ENCODE measurements at regions not wholly inside any gene's neighbourhood (a gene's known extent, or its start where the extent isn't known, plus 50 kb on each side); places are given as distances from the start of the nearest gene placed in this dataset.
"Not testable (repeated sequence)": the region's sequence is repeated elsewhere in the genome, so short reads cannot be mapped to it uniquely, and the experiment has no call there.

DNA sequence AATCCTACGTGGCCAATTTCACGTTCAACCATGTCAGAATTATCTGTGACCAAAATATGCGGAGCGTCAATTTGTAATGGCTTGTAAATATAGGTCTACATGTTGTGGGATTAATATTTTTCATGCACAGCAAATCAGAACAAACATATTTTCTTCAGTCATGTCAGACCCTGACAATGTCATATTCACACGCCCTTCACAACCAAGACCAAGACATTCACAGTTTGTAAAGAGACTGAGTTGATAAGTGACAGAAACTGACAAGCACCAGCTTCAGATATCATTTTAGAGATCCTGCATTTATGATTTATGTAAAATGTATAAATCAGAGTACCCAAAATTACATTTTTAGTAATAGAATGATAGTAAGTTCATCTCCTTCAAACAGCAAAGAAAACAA, 57.3 kb upstream of the NOVA1 start:
- H3K9me3 ChIP-seq (ENCODE audit: low read depth, low read length) = no peaks in the 10 kb centered on the region
- H3K36me3 ChIP-seq (ENCODE audit: insufficient read depth, low read length) = no peaks in the 10 kb centered on the region
- TF ChIP-seq POLR2AphosphoS5 (IDR thresholded peaks at IDR 0.05; ENCODE audit: borderline replicate concordance, low read depth, low read length) (no peak), FOXP2 (optimal IDR thresholded peaks at IDR 0.05; ENCODE audit: control extremely low read depth, extremely low read length, insufficient read depth) (no peak), EZH2 (IDR thresholded peaks at IDR 0.05) (no peak)
- H3K4me3 ChIP-seq = no peak overlapping the region
- DNase-seq (ENCODE audit: low read depth, low spot score) = no peak
- H3K27ac ChIP-seq = no peak overlapping the region
- H3K9ac ChIP-seq (ENCODE audit: insufficient read length) = no peak overlapping the region

DNA sequence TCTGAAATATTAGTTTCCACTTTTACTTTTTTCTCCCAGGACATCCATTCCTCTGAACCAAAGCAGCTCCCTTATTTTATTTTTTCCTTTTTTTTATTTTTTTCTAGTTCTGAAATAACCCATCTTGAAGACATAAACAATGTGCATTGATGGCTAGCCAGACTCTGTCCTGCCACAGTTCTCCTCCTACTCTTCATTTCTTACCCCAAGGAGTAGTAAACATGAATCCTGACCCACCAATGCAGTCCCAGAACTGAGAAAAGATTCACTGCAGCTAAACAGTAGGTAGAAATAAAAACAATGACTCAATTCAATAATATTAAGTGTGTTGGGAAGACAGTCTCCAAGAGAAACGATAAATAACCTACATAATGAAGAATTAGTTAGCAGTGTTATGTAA, 65.7 kb upstream of the NOVA1 start:
- Histone ChIP-seq H3K9ac (ENCODE audit: insufficient read length) (no peak overlapping the region), H3K27ac (no peak overlapping the region), H3K36me3 (ENCODE audit: insufficient read depth, low read length) (no peaks in the 10 kb centered on the region), H3K4me3 (no peak overlapping the region), H3K9me3 (ENCODE audit: low read depth, low read length) (no peaks in the 10 kb centered on the region)
- TF ChIP-seq EZH2 (IDR thresholded peaks at IDR 0.05) (no peak), FOXP2 (optimal IDR thresholded peaks at IDR 0.05; ENCODE audit: control extremely low read depth, extremely low read length, insufficient read depth) (no peak), POLR2AphosphoS5 (IDR thresholded peaks at IDR 0.05; ENCODE audit: borderline replicate concordance, low read depth, low read length) (no peak)
- DNase-seq (ENCODE audit: low read depth, low spot score) = no peak

GRCh38 chr14:26678732-26679420, 81.0 kb upstream of the NOVA1 start:
- not testable (repeated sequence) for H3K9ac ChIP-seq (ENCODE audit: insufficient read length); H3K4me3 ChIP-seq; H3K27ac ChIP-seq; DNase-seq (ENCODE audit: low read depth, low spot score); H3K9me3 ChIP-seq (ENCODE audit: low read depth, low read length); H3K36me3 ChIP-seq (ENCODE audit: insufficient read depth, low read length)

- Histone ChIP-seq H3K27ac (no peak overlapping the region), H3K9me3 (ENCODE audit: low read depth, low read length) (no peaks in the 10 kb centered on the region)
Measured at GRCh38 chr14:26685401-26685800, 87.6 kb upstream of the NOVA1 start.

GRCh38 chr14:26687301-26687837, 89.5 kb upstream of the NOVA1 start:
- TF ChIP-seq EZH2 (IDR thresholded peaks at IDR 0.05) = no peak
- TF ChIP-seq FOXP2 (optimal IDR thresholded peaks at IDR 0.05; ENCODE audit: control extremely low read depth, extremely low read length, insufficient read depth) = no peak
- TF ChIP-seq POLR2AphosphoS5 (IDR thresholded peaks at IDR 0.05; ENCODE audit: borderline replicate concordance, low read depth, low read length) = no peak
- H3K4me3 ChIP-seq = no peak overlapping the region
- H3K27ac ChIP-seq = no peak overlapping the region
- no peaks in the 10 kb centered on the region for H3K9me3 ChIP-seq (ENCODE audit: low read depth, low read length)
- no peak for DNase-seq (ENCODE audit: low read depth, low spot score)
- H3K9ac ChIP-seq (ENCODE audit: insufficient read length) = no peak overlapping the region
- no peaks in the 10 kb centered on the region for H3K36me3 ChIP-seq (ENCODE audit: insufficient read depth, low read length)

More at GRCh38 chr14:26685401-26685800, 87.6 kb upstream of the NOVA1 start:
- DNase-seq (ENCODE audit: low read depth, low spot score) = no peak
- H3K9ac ChIP-seq (ENCODE audit: insufficient read length) = no peak overlapping the region
- TF ChIP-seq EZH2 (IDR thresholded peaks at IDR 0.05) (no peak), POLR2AphosphoS5 (IDR thresholded peaks at IDR 0.05; ENCODE audit: borderline replicate concordance, low read depth, low read length) (no peak), FOXP2 (optimal IDR thresholded peaks at IDR 0.05; ENCODE audit: control extremely low read depth, extremely low read length, insufficient read depth) (no peak)
- H3K4me3 ChIP-seq = no peak overlapping the region
- H3K36me3 ChIP-seq (ENCODE audit: insufficient read depth, low read length) = no peaks in the 10 kb centered on the region

DNA sequence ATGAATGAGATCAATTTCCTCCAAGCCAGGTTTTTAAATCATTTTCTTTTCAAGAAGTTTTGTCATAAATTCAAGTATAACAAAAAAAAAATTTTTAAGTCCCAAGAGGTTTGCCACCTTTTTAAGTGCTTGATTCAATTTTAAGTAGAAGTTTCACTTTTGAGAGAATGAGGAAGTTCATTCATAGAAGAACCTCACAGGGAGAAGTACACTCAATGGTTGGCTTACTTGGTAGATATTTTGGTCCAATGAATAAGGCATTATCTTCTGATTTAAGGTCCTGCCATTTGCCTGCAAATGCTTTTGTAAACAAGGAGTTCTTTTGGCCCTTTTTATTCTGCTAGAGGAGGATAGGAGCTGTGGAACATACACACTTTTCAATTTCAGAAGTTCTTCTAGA, 96.7 kb upstream of the NOVA1 start:
- TF ChIP-seq EZH2 (IDR thresholded peaks at IDR 0.05) = no peak
- TF ChIP-seq FOXP2 (optimal IDR thresholded peaks at IDR 0.05; ENCODE audit: control extremely low read depth, extremely low read length, insufficient read depth) = no peak
- no peak for TF ChIP-seq POLR2AphosphoS5 (IDR thresholded peaks at IDR 0.05; ENCODE audit: borderline replicate concordance, low read depth, low read length)
- Histone ChIP-seq H3K36me3 (ENCODE audit: insufficient read depth, low read length) (no peaks in the 10 kb centered on the region), H3K9ac (ENCODE audit: insufficient read length) (no peak overlapping the region), H3K9me3 (ENCODE audit: low read depth, low read length) (no peaks in the 10 kb centered on the region), H3K4me3 (no peak overlapping the region), H3K27ac (no peak overlapping the region)
- no peak for DNase-seq (ENCODE audit: low read depth, low spot score)

GRCh38 chr14:26702721-26703230, 104.9 kb upstream of the NOVA1 start:
- DNase-seq (ENCODE audit: low read depth, low spot score) = no peak
- TF ChIP-seq EZH2 (IDR thresholded peaks at IDR 0.05) = no peak
- no peak for TF ChIP-seq POLR2AphosphoS5 (IDR thresholded peaks at IDR 0.05; ENCODE audit: borderline replicate concordance, low read depth, low read length)
- no peak for TF ChIP-seq FOXP2 (optimal IDR thresholded peaks at IDR 0.05; ENCODE audit: control extremely low read depth, extremely low read length, insufficient read depth)
- no peaks in the 10 kb centered on the region for H3K9me3 ChIP-seq (ENCODE audit: low read depth, low read length)
- H3K9ac ChIP-seq (ENCODE audit: insufficient read length) = no peak overlapping the region
- H3K36me3 ChIP-seq (ENCODE audit: insufficient read depth, low read length) = no peaks in the 10 kb centered on the region
- no peak overlapping the region for H3K4me3 ChIP-seq
- no peak overlapping the region for H3K27ac ChIP-seq

- no peaks in the 10 kb centered on the region for H3K9me3 ChIP-seq (ENCODE audit: low read depth, low read length)
- DNase-seq (ENCODE audit: low read depth, low spot score) = no peak
- no peaks in the 10 kb centered on the region for H3K36me3 ChIP-seq (ENCODE audit: insufficient read depth, low read length)
- no peak overlapping the region for H3K9ac ChIP-seq (ENCODE audit: insufficient read length)
- no peak overlapping the region for H3K27ac ChIP-seq
- no peak for TF ChIP-seq EZH2 (IDR thresholded peaks at IDR 0.05)
- TF ChIP-seq FOXP2 (optimal IDR thresholded peaks at IDR 0.05; ENCODE audit: control extremely low read depth, extremely low read length, insufficient read depth) = no peak
- no peak for TF ChIP-seq POLR2AphosphoS5 (IDR thresholded peaks at IDR 0.05; ENCODE audit: borderline replicate concordance, low read depth, low read length)
- H3K4me3 ChIP-seq = no peak overlapping the region
Measured at GRCh38 chr14:26703686-26704366, 106.0 kb upstream of the NOVA1 start.
